Neural crest cell (in vitro differentiated cells): ENCODE measurements at regions not wholly inside any gene's neighbourhood (a gene's known extent, or its start where the extent isn't known, plus 50 kb on each side); places are given as distances from the start of the nearest gene placed in this dataset.

Experiments used
- DNase-seq: peaks from one replicate; pipeline ENCODE4 v3.0.0; 2021; ENCODE audit warnings: low read depth, mixed read lengths, low spot score
- H3K27ac Mint-ChIP-seq: one replicate; pipeline ENCODE4 v1.8.0; 2021; ENCODE audit warnings: mild to moderate bottlenecking, mixed read lengths; ENCODE audit not compliant: unreplicated experiment
- H3K27me3 Mint-ChIP-seq: 2 replicates; pipeline ENCODE4 v1.8.0; 2021; ENCODE audit warnings: low read depth, mild to moderate bottlenecking, mixed read lengths
- H3K36me3 Mint-ChIP-seq: 2 replicates; pipeline ENCODE4 v1.8.0; 2021; ENCODE audit warnings: low read depth, mild to moderate bottlenecking, mixed read lengths
- H3K4me1 Mint-ChIP-seq: 2 replicates; pipeline ENCODE4 v1.8.0; 2021; ENCODE audit warnings: mixed read lengths
- H3K4me3 Mint-ChIP-seq: one replicate; pipeline ENCODE4 v1.8.0; 2021; ENCODE audit warnings: mild to moderate bottlenecking, mixed read lengths
- H3K9me3 Mint-ChIP-seq: 2 replicates; pipeline ENCODE4 v1.8.0; 2021; ENCODE audit warnings: mixed read lengths
- CTCF ChIP-seq: fragments of 200-600 bp; sonication (generic); conservative IDR thresholded peaks from 2 replicates; pipeline ENCODE4 v1.5.0; 2021; ENCODE audit warnings: antibody characterized with exemption, mild to moderate bottlenecking

- Mint-ChIP-seq H3K36me3 (peaks cover 2% of the 10 kb centered on the region), H3K27ac (no peak overlapping the region), H3K4me1 (no peaks in the 10 kb centered on the region), H3K4me3 (no peak overlapping the region), H3K9me3 (peaks cover 5% of the 10 kb centered on the region), H3K27me3 (no peaks in the 10 kb centered on the region)
- no peak for TF ChIP-seq CTCF
- no peak for DNase-seq
These were observed 203.1 kb upstream of the MPPED2 start for GRCh38 chr11:30789270-30789669.

- Mint-ChIP-seq H3K27me3 (no peaks in the 10 kb centered on the region), H3K36me3 (peaks cover 2% of the 10 kb centered on the region), H3K27ac (no peak overlapping the region), H3K4me1 (no peaks in the 10 kb centered on the region), H3K4me3 (no peak overlapping the region), H3K9me3 (peaks cover 5% of the 10 kb centered on the region)
- DNase-seq = no peak
- no peak for TF ChIP-seq CTCF
These were observed 202.7 kb upstream of the MPPED2 start for GRCh38 chr11:30788849-30789248.

GRCh38 chr11:30786256-30787110 is 200.3 kb upstream of the MPPED2 start:
- H3K9me3 Mint-ChIP-seq = peaks cover 5% of the 10 kb centered on the region
- no peaks in the 10 kb centered on the region for H3K27me3 Mint-ChIP-seq
- no peak overlapping the region for H3K4me3 Mint-ChIP-seq
- TF ChIP-seq CTCF = no peak
- no peak overlapping the region for H3K27ac Mint-ChIP-seq
- H3K4me1 Mint-ChIP-seq = no peaks in the 10 kb centered on the region
- H3K36me3 Mint-ChIP-seq = peaks cover 2% of the 10 kb centered on the region
- DNase-seq = no peak

- Mint-ChIP-seq H3K4me3 (no peak overlapping the region), H3K36me3 (no peaks in the 10 kb centered on the region), H3K4me1 (peaks cover 21% of the 10 kb centered on the region), H3K27ac (no peak overlapping the region), H3K27me3 (no peaks in the 10 kb centered on the region), H3K9me3 (no peaks in the 10 kb centered on the region)
- DNase-seq = no peak
- no peak for TF ChIP-seq CTCF
These were observed 192.4 kb upstream of the MPPED2 start for GRCh38 chr11:30778596-30778995.

GRCh38 chr11:30775233-30775522 is 189.0 kb upstream of the MPPED2 start:
- peaks cover 21% of the 10 kb centered on the region for H3K4me1 Mint-ChIP-seq
- no peaks in the 10 kb centered on the region for H3K27me3 Mint-ChIP-seq
- no peak overlapping the region for H3K27ac Mint-ChIP-seq
- H3K36me3 Mint-ChIP-seq = no peaks in the 10 kb centered on the region
- TF ChIP-seq CTCF = no peak
- no peaks in the 10 kb centered on the region for H3K9me3 Mint-ChIP-seq
- DNase-seq = no peak
- H3K4me3 Mint-ChIP-seq = no peak overlapping the region
